ENCODE measurements at regions not wholly inside any gene's neighbourhood (a gene's known extent, or its start where the extent isn't known, plus 50 kb on each side); places are given as distances from the start of the nearest gene placed in this dataset.

DNA sequence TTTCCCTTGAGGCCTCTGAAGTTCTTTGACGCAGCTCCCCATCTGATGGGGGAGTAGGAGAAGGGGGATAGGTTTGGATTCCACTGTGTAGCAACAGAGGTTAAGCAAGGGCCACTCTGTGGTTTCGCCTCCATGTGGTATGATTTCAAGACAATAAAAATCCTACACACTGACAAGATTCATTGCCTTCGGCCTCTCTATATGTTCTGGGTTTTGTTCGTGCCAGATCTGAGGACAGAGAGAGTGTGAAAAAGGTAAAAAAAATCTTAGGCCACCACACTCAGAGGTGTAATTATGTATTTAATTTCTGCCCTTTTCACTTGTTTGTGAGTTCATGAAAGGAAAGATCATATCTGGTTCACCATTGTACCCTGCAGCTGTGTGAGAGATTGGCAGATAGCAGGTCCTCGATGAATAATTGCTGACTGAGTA is 715.2 kb upstream of the ZNF608 start:
- Histone ChIP-seq H3K4me1 (ENCODE audit: control insufficient read depth in 4 of 4, insufficient read depth in 4 of 4, low read length in 3 of 4) (no peaks in the 10 kb centered on the region), H3K9ac (ENCODE audit: low read depth in 1 of 2, low read length in 2 of 2) (no peak overlapping the region), H3K36me3 (ENCODE audit: control insufficient read depth in 4 of 4, insufficient read depth in 3 of 4, low read depth in 1 of 4, low read length in 3 of 4) (no peaks in the 10 kb centered on the region), H3K4me3 (ENCODE audit: low read depth in 1 of 3, low read length in 3 of 3) (no peak overlapping the region), H3K27me3 (ENCODE audit: control insufficient read depth in 4 of 4, insufficient read depth in 4 of 4, low read length in 3 of 4) (no peaks in the 10 kb centered on the region), H3K9me3 (ENCODE audit: control insufficient read depth in 4 of 4, low read length in 3 of 4) (no peaks in the 10 kb centered on the region), H3K27ac (ENCODE audit: low read depth in 1 of 2, low read length in 2 of 2) (no peak overlapping the region)
- no peak for TF ChIP-seq RAD21 (IDR thresholded peaks at IDR 0.05)
- no peak for TF ChIP-seq EGR1 (IDR thresholded peaks at IDR 0.05; ENCODE audit: low read depth in 2 of 2)
- TF ChIP-seq, protein P1, sequence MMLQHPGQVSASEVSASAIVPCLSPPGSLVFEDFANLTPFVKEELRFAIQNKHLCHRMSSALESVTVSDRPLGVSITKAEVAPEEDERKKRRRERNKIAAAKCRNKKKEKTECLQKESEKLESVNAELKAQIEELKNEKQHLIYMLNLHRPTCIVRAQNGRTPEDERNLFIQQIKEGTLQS (IDR thresholded peaks at IDR 0.05) = no peak
- TF ChIP-seq, protein P2, sequence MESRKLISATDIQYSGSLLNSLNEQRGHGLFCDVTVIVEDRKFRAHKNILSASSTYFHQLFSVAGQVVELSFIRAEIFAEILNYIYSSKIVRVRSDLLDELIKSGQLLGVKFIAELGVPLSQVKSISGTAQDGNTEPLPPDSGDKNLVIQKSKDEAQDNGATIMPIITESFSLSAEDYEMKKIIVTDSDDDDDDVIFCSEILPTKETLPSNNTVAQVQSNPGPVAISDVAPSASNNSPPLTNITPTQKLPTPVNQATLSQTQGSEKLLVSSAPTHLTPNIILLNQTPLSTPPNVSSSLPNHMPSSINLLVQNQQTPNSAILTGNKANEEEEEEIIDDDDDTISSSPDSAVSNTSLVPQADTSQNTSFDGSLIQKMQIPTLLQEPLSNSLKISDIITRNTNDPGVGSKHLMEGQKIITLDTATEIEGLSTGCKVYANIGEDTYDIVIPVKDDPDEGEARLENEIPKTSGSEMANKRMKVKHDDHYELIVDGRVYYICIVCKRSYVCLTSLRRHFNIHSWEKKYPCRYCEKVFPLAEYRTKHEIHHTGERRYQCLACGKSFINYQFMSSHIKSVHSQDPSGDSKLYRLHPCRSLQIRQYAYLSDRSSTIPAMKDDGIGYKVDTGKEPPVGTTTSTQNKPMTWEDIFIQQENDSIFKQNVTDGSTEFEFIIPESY (IDR thresholded peaks at IDR 0.05) = no peak
- TF ChIP-seq FOXA2 (IDR thresholded peaks at IDR 0.05) = no peak
- no peak for TF ChIP-seq GABPA (IDR thresholded peaks at IDR 0.05 in 1 of 2, conservative IDR thresholded peaks at IDR 0.05 in 1 of 2)
- no peak for TF ChIP-seq JUND (IDR thresholded peaks at IDR 0.05)
- TF ChIP-seq, protein P3, sequence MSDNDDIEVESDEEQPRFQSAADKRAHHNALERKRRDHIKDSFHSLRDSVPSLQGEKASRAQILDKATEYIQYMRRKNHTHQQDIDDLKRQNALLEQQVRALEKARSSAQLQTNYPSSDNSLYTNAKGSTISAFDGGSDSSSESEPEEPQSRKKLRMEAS (IDR thresholded peaks at IDR 0.05) = no peak
- TF ChIP-seq RXRA (IDR thresholded peaks at IDR 0.05) = no peak
- no peak for TF ChIP-seq HNF4G (IDR thresholded peaks at IDR 0.05)
- TF ChIP-seq NR2F2 (IDR thresholded peaks at IDR 0.05) = no peak
- WGBS = 86% methylated on average over 5 of the region's 5 CpGs
- no peak for DNase-seq (ENCODE audit: low spot score)

DNA sequence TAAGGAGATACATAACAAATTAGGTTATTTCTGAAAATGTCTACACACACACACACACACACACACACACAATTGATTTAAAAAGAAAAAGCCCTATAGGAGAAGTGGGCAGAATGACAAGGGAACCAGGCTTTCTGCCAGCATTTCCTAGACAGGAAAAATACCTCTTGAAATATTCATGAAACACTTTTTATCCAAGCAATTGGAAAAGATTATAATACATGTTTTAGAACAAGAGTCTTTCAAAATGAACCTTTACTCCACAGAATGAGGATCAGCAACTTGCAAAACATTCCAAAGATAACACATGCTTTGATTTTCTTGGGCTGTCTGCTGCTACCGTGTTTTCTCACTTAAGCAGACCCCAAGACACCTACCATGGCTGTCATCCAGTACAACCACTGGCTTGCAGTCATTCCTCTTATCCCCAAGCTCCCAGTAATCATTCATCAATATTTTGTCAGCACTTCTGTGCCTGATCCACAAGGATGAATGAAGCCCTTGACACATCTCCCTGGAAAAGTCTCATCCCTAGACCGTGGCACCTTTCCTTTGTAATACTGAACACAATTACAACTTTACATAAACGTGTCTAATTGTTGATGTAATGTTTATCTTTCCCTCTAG is 717.1 kb upstream of the ZNF608 start:
- Histone ChIP-seq H3K9me3 (ENCODE audit: control insufficient read depth in 4 of 4, low read length in 3 of 4) (no peaks in the 10 kb centered on the region), H3K36me3 (ENCODE audit: control insufficient read depth in 4 of 4, insufficient read depth in 3 of 4, low read depth in 1 of 4, low read length in 3 of 4) (no peaks in the 10 kb centered on the region), H3K27me3 (ENCODE audit: control insufficient read depth in 4 of 4, insufficient read depth in 4 of 4, low read length in 3 of 4) (no peaks in the 10 kb centered on the region), H3K9ac (ENCODE audit: low read depth in 1 of 2, low read length in 2 of 2) (no peak overlapping the region), H3K4me1 (ENCODE audit: control insufficient read depth in 4 of 4, insufficient read depth in 4 of 4, low read length in 3 of 4) (no peaks in the 10 kb centered on the region), H3K27ac (ENCODE audit: low read depth in 1 of 2, low read length in 2 of 2) (no peak overlapping the region), H3K4me3 (ENCODE audit: low read depth in 1 of 3, low read length in 3 of 3) (no peak overlapping the region)
- TF ChIP-seq REST (IDR thresholded peaks at IDR 0.05) = no peak
- TF ChIP-seq FOXA2 (IDR thresholded peaks at IDR 0.05) = no peak
- TF ChIP-seq RXRA (IDR thresholded peaks at IDR 0.05) = no peak
- 58% methylated on average over 3 of the region's 3 CpGs for WGBS
- no peak for DNase-seq (ENCODE audit: low spot score)

All from liver (tissue), 7 donors.